ENCODE measurements at regions not wholly inside any gene's neighbourhood (a gene's known extent, or its start where the extent isn't known, plus 50 kb on each side); places are given as distances from the start of the nearest gene placed in this dataset.

DNA sequence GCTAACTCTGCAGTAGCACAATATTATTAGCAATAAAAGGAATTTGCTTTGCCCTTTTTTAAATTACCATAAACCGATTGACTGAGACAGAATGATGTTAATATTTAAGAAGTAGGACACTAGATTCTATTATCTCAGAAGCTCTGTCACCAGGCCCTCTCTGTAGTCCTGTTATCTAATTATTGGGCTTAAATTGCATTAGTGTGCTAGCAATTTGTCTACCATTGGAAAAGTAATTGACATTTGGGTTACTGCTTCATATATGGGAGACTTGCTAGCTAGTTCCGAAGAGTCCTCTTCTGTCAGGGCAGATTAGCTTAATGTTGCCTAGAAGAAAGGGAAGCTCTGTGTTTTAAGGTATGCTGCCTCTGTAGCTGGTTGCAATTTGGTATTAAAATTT lies 1107.3 kb upstream of the EEF2KMT start:
- Histone ChIP-seq H3K9me2 (replicated peaks; ENCODE audit: low read length) (no peaks in the 10 kb centered on the region), H3K4me1 (ENCODE audit: insufficient read depth, low read length) (no peaks in the 10 kb centered on the region), H3K27me3 (ENCODE audit: low read length) (no peaks in the 10 kb centered on the region), H3K36me3 (ENCODE audit: low read depth, low read length) (no peaks in the 10 kb centered on the region), H2AFZ (ENCODE audit: low read length) (no peak overlapping the region), H3K27ac (ENCODE audit: low read length) (no peak overlapping the region), H4K20me1 (ENCODE audit: low read length) (no peaks in the 10 kb centered on the region), H3K9ac (ENCODE audit: low read length) (no peak overlapping the region), H3K4me2 (ENCODE audit: low read length) (no peak overlapping the region), H3K4me3 (ENCODE audit: low read length) (no peak overlapping the region), H3K79me2 (ENCODE audit: low read length) (no peaks in the 10 kb centered on the region), H3K9me3 (ENCODE audit: low read length) (no peaks in the 10 kb centered on the region), H3F3A (ENCODE audit: low read length, unreplicated experiment) (no peaks in the 10 kb centered on the region)
- POLR2A ChIA-PET (ENCODE audit: unreplicated experiment) = no interaction called here
- CTCF ChIA-PET = no interaction called here
- TF ChIP-seq EZH2 (IDR thresholded peaks at IDR 0.05; ENCODE audit: low read length, unreplicated experiment) (no peak), CTCF (conservative IDR thresholded peaks at IDR 0.05; ENCODE audit: low read depth, low read length) (no peak), EZH2phosphoT487 (IDR thresholded peaks at IDR 0.05; ENCODE audit: borderline replicate concordance, low read length) (no peak)
- no peak for ATAC-seq
- BruUV-seq (replicated peaks) = no TSS peak
- intact Hi-C loops (cut with micrococcal nuclease) = no loop called here
- no peak for DNase-seq

DNA sequence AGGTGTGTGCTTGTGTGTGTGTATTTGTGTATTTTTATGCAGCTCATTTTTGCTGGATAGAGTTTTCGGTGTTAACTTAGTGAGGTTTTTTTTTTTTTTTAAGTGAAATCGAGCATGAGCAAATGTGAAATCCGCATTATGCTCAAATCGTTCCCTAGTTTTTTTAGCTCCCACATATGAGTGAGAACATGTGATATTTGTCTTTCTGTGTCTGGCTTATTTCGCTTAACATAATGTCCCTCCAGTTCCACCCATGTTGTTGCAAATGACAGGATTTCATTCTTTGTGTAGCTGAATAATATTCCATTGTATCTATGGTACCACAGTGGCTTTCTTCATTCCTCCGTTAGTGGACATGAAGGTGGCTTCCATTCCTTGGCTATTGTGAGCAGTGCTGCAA lies 1103.3 kb upstream of the EEF2KMT start:
- no peak overlapping the region for H3K9ac ChIP-seq (ENCODE audit: low read length)
- ChIA-PET POLR2A (ENCODE audit: unreplicated experiment) (no interaction called here), CTCF (no interaction called here)
- H3K27ac ChIP-seq (ENCODE audit: low read length) = no peak overlapping the region
- H2AFZ ChIP-seq (ENCODE audit: low read length) = no peak overlapping the region
- no peaks in the 10 kb centered on the region for H3K79me2 ChIP-seq (ENCODE audit: low read length)
- H3K4me2 ChIP-seq (ENCODE audit: low read length) = no peak overlapping the region
- H3K4me1 ChIP-seq (ENCODE audit: insufficient read depth, low read length) = no peaks in the 10 kb centered on the region
- H3F3A ChIP-seq (ENCODE audit: low read length, unreplicated experiment) = no peaks in the 10 kb centered on the region
- BruUV-seq (replicated peaks) = no TSS peak
- H3K4me3 ChIP-seq (ENCODE audit: low read length) = no peak overlapping the region
- DNase-seq (no peak), ATAC-seq (no peak)
- H4K20me1 ChIP-seq (ENCODE audit: low read length) = no peaks in the 10 kb centered on the region
- no peaks in the 10 kb centered on the region for H3K27me3 ChIP-seq (ENCODE audit: low read length)
- no peaks in the 10 kb centered on the region for H3K9me2 ChIP-seq (replicated peaks; ENCODE audit: low read length)
- intact Hi-C loops (cut with micrococcal nuclease) = no loop called here
- no peaks in the 10 kb centered on the region for H3K36me3 ChIP-seq (ENCODE audit: low read depth, low read length)
- no peaks in the 10 kb centered on the region for H3K9me3 ChIP-seq (ENCODE audit: low read length)
- no peak for TF ChIP-seq CTCF (conservative IDR thresholded peaks at IDR 0.05; ENCODE audit: low read depth, low read length)
- TF ChIP-seq EZH2phosphoT487 (IDR thresholded peaks at IDR 0.05; ENCODE audit: borderline replicate concordance, low read length) = no peak
- TF ChIP-seq EZH2 (IDR thresholded peaks at IDR 0.05; ENCODE audit: low read length, unreplicated experiment) = no peak

DNA sequence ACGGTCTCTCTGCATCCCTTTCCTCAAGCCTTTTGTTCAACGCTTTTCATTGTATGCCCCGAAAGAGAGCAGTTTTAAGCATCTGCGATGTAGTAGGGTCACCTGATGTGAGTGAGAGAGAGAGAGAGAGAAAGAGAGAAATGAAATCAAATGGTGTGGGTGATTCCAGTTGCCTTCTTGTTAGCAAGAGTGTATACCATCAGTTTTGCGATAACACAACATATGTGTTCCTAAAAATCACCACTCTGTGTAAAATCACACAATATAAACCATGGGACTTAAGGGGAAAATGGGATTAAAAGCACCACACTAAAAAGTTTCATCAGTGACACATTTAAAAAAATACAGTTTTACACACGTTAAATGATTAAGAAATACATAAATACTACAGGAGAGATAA lies 1102.7 kb upstream of the EEF2KMT start:
- H3K4me3 ChIP-seq (ENCODE audit: low read length) = no peak overlapping the region
- no peaks in the 10 kb centered on the region for H3K4me1 ChIP-seq (ENCODE audit: insufficient read depth, low read length)
- H3K4me2 ChIP-seq (ENCODE audit: low read length) = no peak overlapping the region
- no peaks in the 10 kb centered on the region for H3K79me2 ChIP-seq (ENCODE audit: low read length)
- ATAC-seq = no peak
- no peaks in the 10 kb centered on the region for H3K9me2 ChIP-seq (replicated peaks; ENCODE audit: low read length)
- H3K27ac ChIP-seq (ENCODE audit: low read length) = no peak overlapping the region
- TF ChIP-seq EZH2phosphoT487 (IDR thresholded peaks at IDR 0.05; ENCODE audit: borderline replicate concordance, low read length) (no peak), EZH2 (IDR thresholded peaks at IDR 0.05; ENCODE audit: low read length, unreplicated experiment) (no peak), CTCF (conservative IDR thresholded peaks at IDR 0.05; ENCODE audit: low read depth, low read length) (no peak)
- DNase-seq = no peak
- no peaks in the 10 kb centered on the region for H4K20me1 ChIP-seq (ENCODE audit: low read length)
- BruUV-seq (replicated peaks) = no TSS peak
- no peak overlapping the region for H3K9ac ChIP-seq (ENCODE audit: low read length)
- H3K36me3 ChIP-seq (ENCODE audit: low read depth, low read length) = no peaks in the 10 kb centered on the region
- no peaks in the 10 kb centered on the region for H3K9me3 ChIP-seq (ENCODE audit: low read length)
- CTCF ChIA-PET = no interaction called here
- intact Hi-C loops (cut with micrococcal nuclease) = no loop called here
- no peak overlapping the region for H2AFZ ChIP-seq (ENCODE audit: low read length)
- no peaks in the 10 kb centered on the region for H3F3A ChIP-seq (ENCODE audit: low read length, unreplicated experiment)
- H3K27me3 ChIP-seq (ENCODE audit: low read length) = no peaks in the 10 kb centered on the region
- POLR2A ChIA-PET (ENCODE audit: unreplicated experiment) = no interaction called here
